GM12865 (cell line): ENCODE measurements at regions not wholly inside any gene's neighbourhood (a gene's known extent, or its start where the extent isn't known, plus 50 kb on each side); places are given as distances from the start of the nearest gene placed in this dataset.

ENCODE experiments used
- DNase-seq: peaks from one replicate; pipeline ENCODE4 v3.0.0; 2010; ENCODE audit warnings: low read depth
- H3K4me3 ChIP-seq: 2 replicates; pipeline ENCODE4 v1.5.1; 2011; ENCODE audit warnings: mild to moderate bottlenecking, low read depth, low read length, control low read depth
- CTCF ChIP-seq: IDR thresholded peaks from 2 replicates; pipeline ENCODE4 v1.5.1; 2011; ENCODE audit warnings: low read length, control low read depth, low read depth, inconsistent platforms; ENCODE audit not compliant: insufficient read depth; ENCODE audit errors: missing control alignments

- DNase-seq, result no peak
- H3K4me3 ChIP-seq, result no peak overlapping the region
- TF ChIP-seq CTCF, result no peak
Measured at GRCh38 chr7:17062151-17063044, 180.6 kb upstream of the AGR3 start.

- DNase-seq, result no peak
- TF ChIP-seq CTCF, result no peak
Measured at GRCh38 chr7:17063045-17063383, 181.2 kb upstream of the AGR3 start.

GRCh38 chr7:17067691-17068090 lies 185.9 kb upstream of the AGR3 start:
- TF ChIP-seq CTCF, result no peak
- no peak for DNase-seq
- H3K4me3 ChIP-seq, result no peak overlapping the region

More at GRCh38 chr7:17063045-17063383, 181.2 kb upstream of the AGR3 start:
- no peak overlapping the region for H3K4me3 ChIP-seq

- TF ChIP-seq CTCF, result no peak
- DNase-seq, result peak; percentile 35
- no peak overlapping the region for H3K4me3 ChIP-seq
Measured at GRCh38 chr7:17069146-17069545, 187.4 kb upstream of the AGR3 start.

- peak; percentile 14 for DNase-seq
- H3K4me3 ChIP-seq, result no peak overlapping the region
- no peak for TF ChIP-seq CTCF
Measured at GRCh38 chr7:17070231-17070708, 188.5 kb upstream of the AGR3 start.

GRCh38 chr7:17071866-17072265 lies 190.1 kb upstream of the AGR3 start:
- no peak overlapping the region for H3K4me3 ChIP-seq
- no peak for TF ChIP-seq CTCF
- peak; percentile 42 for DNase-seq

- no peak for DNase-seq
- no peak overlapping the region for H3K4me3 ChIP-seq
- TF ChIP-seq CTCF, result no peak
Measured at GRCh38 chr7:17075601-17076255, 193.9 kb upstream of the AGR3 start.
